ENCODE measurements at regions not wholly inside any gene's neighbourhood (a gene's known extent, or its start where the extent isn't known, plus 50 kb on each side); places are given as distances from the start of the nearest gene placed in this dataset.

GRCh38 chr2:220574038-220574437 lies 946.6 kb downstream of the SLC4A3 start:
- no peak for ATAC-seq
- H3K4me1 ChIP-seq, result no peaks in the 10 kb centered on the region
- TF ChIP-seq CTCF (IDR thresholded peaks at IDR 0.05) (no peak), POLR2A (IDR thresholded peaks at IDR 0.05) (no peak)
- no peaks in the 10 kb centered on the region for H3K9me3 ChIP-seq
- intact Hi-C loops (cut with DNase I), result no loop called here
- no peak overlapping the region for H3K27ac ChIP-seq
- no peaks in the 10 kb centered on the region for H3K36me3 ChIP-seq (replicated peaks in 1 of 2; ENCODE audit: insufficient read depth in 1 of 2, low read depth in 2 of 2)
- 51 to 52% methylated on average over 2 of the region's 2 CpGs for WGBS, 2 donors
- no peaks in the 10 kb centered on the region for H3K27me3 ChIP-seq
- DNase-seq, result no peak
- no peak overlapping the region for H3K4me3 ChIP-seq

GRCh38 chr2:220575963-220576362 lies 948.5 kb downstream of the SLC4A3 start:
- TF ChIP-seq POLR2A (IDR thresholded peaks at IDR 0.05) (no peak), CTCF (IDR thresholded peaks at IDR 0.05) (no peak)
- 57 to 72% methylated on average over 1 of the region's 1 CpG for WGBS, 2 donors
- intact Hi-C loops (cut with DNase I), result no loop called here
- ATAC-seq, result no peak
- H3K9me3 ChIP-seq, result no peaks in the 10 kb centered on the region
- H3K4me1 ChIP-seq, result no peaks in the 10 kb centered on the region
- no peak for DNase-seq
- H3K4me3 ChIP-seq, result no peak overlapping the region
- H3K27me3 ChIP-seq, result no peaks in the 10 kb centered on the region
- H3K36me3 ChIP-seq (replicated peaks in 1 of 2; ENCODE audit: insufficient read depth in 1 of 2, low read depth in 2 of 2), result no peaks in the 10 kb centered on the region
- H3K27ac ChIP-seq, result no peak overlapping the region

- ATAC-seq (no peak), DNase-seq (no peak)
- H3K27ac ChIP-seq, result no peak overlapping the region
- H3K4me1 ChIP-seq, result no peaks in the 10 kb centered on the region
- intact Hi-C loops (cut with DNase I), result no loop called here
- no peaks in the 10 kb centered on the region for H3K9me3 ChIP-seq
- TF ChIP-seq POLR2A (IDR thresholded peaks at IDR 0.05) (no peak), CTCF (IDR thresholded peaks at IDR 0.05) (no peak)
- no peaks in the 10 kb centered on the region for H3K27me3 ChIP-seq
- no peaks in the 10 kb centered on the region for H3K36me3 ChIP-seq (replicated peaks in 1 of 2; ENCODE audit: insufficient read depth in 1 of 2, low read depth in 2 of 2)
- no peak overlapping the region for H3K4me3 ChIP-seq
- 51 to 54% methylated on average over 2 of the region's 2 CpGs for WGBS, 2 donors
Measured at GRCh38 chr2:220579452-220579851, 952.0 kb downstream of the SLC4A3 start.

- Histone ChIP-seq H3K27me3 (no peaks in the 10 kb centered on the region), H3K4me3 (no peak overlapping the region), H3K27ac (no peak overlapping the region), H3K9me3 (no peaks in the 10 kb centered on the region), H3K4me1 (no peaks in the 10 kb centered on the region), H3K36me3 (replicated peaks in 1 of 2; ENCODE audit: insufficient read depth in 1 of 2, low read depth in 2 of 2) (no peaks in the 10 kb centered on the region)
- DNase-seq (no peak), ATAC-seq (no peak)
- intact Hi-C loops (cut with DNase I), result no loop called here
- no peak for TF ChIP-seq CTCF (IDR thresholded peaks at IDR 0.05)
- TF ChIP-seq POLR2A (IDR thresholded peaks at IDR 0.05), result no peak
- 44 to 64% methylated on average over 2 of the region's 2 CpGs for WGBS, 2 donors
Measured at GRCh38 chr2:220580113-220580512, 952.7 kb downstream of the SLC4A3 start.

- ATAC-seq, result no peak
- 68 to 77% methylated on average over 2 of the region's 2 CpGs for WGBS, 2 donors
- no peak for TF ChIP-seq POLR2A (IDR thresholded peaks at IDR 0.05)
- no peak for TF ChIP-seq CTCF (IDR thresholded peaks at IDR 0.05)
Measured at GRCh38 chr2:220583725-220584124, 956.3 kb downstream of the SLC4A3 start.

More at GRCh38 chr2:220583725-220584124, 956.3 kb downstream of the SLC4A3 start:
- H3K9me3 ChIP-seq, result no peaks in the 10 kb centered on the region
- H3K36me3 ChIP-seq (replicated peaks in 1 of 2; ENCODE audit: insufficient read depth in 1 of 2, low read depth in 2 of 2), result no peaks in the 10 kb centered on the region
- H3K27me3 ChIP-seq, result no peaks in the 10 kb centered on the region
- intact Hi-C loops (cut with DNase I), result no loop called here
- H3K27ac ChIP-seq, result no peak overlapping the region
- DNase-seq, result no peak
- no peaks in the 10 kb centered on the region for H3K4me1 ChIP-seq
- no peak overlapping the region for H3K4me3 ChIP-seq

Data from body of pancreas (tissue), 4 donors.